ENCODE measurements at regions not wholly inside any gene's neighbourhood (a gene's known extent, or its start where the extent isn't known, plus 50 kb on each side); places are given as distances from the start of the nearest gene placed in this dataset.

GRCh38 chr7:125573126-125573525 is 643.5 kb upstream of the POT1 start:
- DNase-seq (ENCODE audit: low spot score), result no peak
- no peak for FAIRE-seq

GRCh38 chr7:125572414-125572813 is 642.8 kb upstream of the POT1 start:
- DNase-seq (ENCODE audit: low spot score) (no peak), FAIRE-seq (no peak)

- FAIRE-seq, result no peak
These were observed 639.2 kb upstream of the POT1 start for GRCh38 chr7:125568799-125569198.

GRCh38 chr7:125567686-125568085 is 638.1 kb upstream of the POT1 start:
- DNase-seq (ENCODE audit: low spot score) (no peak), FAIRE-seq (no peak)

More at GRCh38 chr7:125568799-125569198, 639.2 kb upstream of the POT1 start:
- no peak for DNase-seq (ENCODE audit: low spot score)

- FAIRE-seq (no peak), DNase-seq (ENCODE audit: low spot score) (no peak)
These were observed 634.4 kb upstream of the POT1 start for GRCh38 chr7:125563964-125564529.

GRCh38 chr7:125563557-125563956 is 633.9 kb upstream of the POT1 start:
- no peak for FAIRE-seq
- DNase-seq (ENCODE audit: low spot score), result no peak

GRCh38 chr7:125561006-125561405 is 631.4 kb upstream of the POT1 start:
- FAIRE-seq, result no peak
- no peak for DNase-seq (ENCODE audit: low spot score)

GRCh38 chr7:125559921-125560320 is 630.3 kb upstream of the POT1 start:
- FAIRE-seq (no peak), DNase-seq (ENCODE audit: low spot score) (no peak)

GRCh38 chr7:125555916-125556315 is 626.3 kb upstream of the POT1 start:
- FAIRE-seq, result no peak
- no peak for DNase-seq (ENCODE audit: low spot score)

GRCh38 chr7:125551008-125551407 is 621.4 kb upstream of the POT1 start:
- FAIRE-seq (no peak), DNase-seq (ENCODE audit: low spot score) (no peak)

- no peak for DNase-seq (ENCODE audit: low spot score)
- no peak for FAIRE-seq
These were observed 617.9 kb upstream of the POT1 start for GRCh38 chr7:125547505-125547904.

- FAIRE-seq (no peak), DNase-seq (ENCODE audit: low spot score) (no peak)
These were observed 600.9 kb upstream of the POT1 start for GRCh38 chr7:125530553-125530952.

GRCh38 chr7:125529249-125529648 is 599.6 kb upstream of the POT1 start:
- DNase-seq (ENCODE audit: low spot score) (no peak), FAIRE-seq (no peak)

- no peak for FAIRE-seq
- DNase-seq (ENCODE audit: low spot score), result no peak
These were observed 597.3 kb upstream of the POT1 start for GRCh38 chr7:125526958-125527357.

- DNase-seq (ENCODE audit: low spot score) (no peak), FAIRE-seq (no peak)
These were observed 596.5 kb upstream of the POT1 start for GRCh38 chr7:125526092-125526491.

GRCh38 chr7:125516194-125516593 is 586.6 kb upstream of the POT1 start:
- FAIRE-seq, result no peak
- no peak for DNase-seq (ENCODE audit: low spot score)

GRCh38 chr7:125512373-125512772 is 582.7 kb upstream of the POT1 start:
- FAIRE-seq (no peak), DNase-seq (ENCODE audit: low spot score) (no peak)

- FAIRE-seq (no peak), DNase-seq (ENCODE audit: low spot score) (no peak)
These were observed 581.7 kb upstream of the POT1 start for GRCh38 chr7:125511310-125511709.

- DNase-seq (ENCODE audit: low spot score), result no peak
- FAIRE-seq, result no peak
These were observed 576.7 kb upstream of the POT1 start for GRCh38 chr7:125506331-125506730.

GRCh38 chr7:125504848-125505247 is 575.2 kb upstream of the POT1 start:
- no peak for FAIRE-seq
- DNase-seq (ENCODE audit: low spot score), result no peak

GRCh38 chr7:125495997-125496396 is 566.4 kb upstream of the POT1 start:
- FAIRE-seq, result no peak

GRCh38 chr7:125492521-125492920 is 562.9 kb upstream of the POT1 start:
- DNase-seq (ENCODE audit: low spot score), result no peak
- no peak for FAIRE-seq

More at GRCh38 chr7:125495997-125496396, 566.4 kb upstream of the POT1 start:
- no peak for DNase-seq (ENCODE audit: low spot score)

- no peak for FAIRE-seq
- DNase-seq (ENCODE audit: low spot score), result no peak
These were observed 561.5 kb upstream of the POT1 start for GRCh38 chr7:125491137-125491536.

- no peak for DNase-seq (ENCODE audit: low spot score)
- FAIRE-seq, result no peak
These were observed 560.5 kb upstream of the POT1 start for GRCh38 chr7:125490167-125490566.

Measured in urothelium cell line (cell line).